Esophagus muscularis mucosa (tissue), 4 donors: ENCODE measurements at regions not wholly inside any gene's neighbourhood (a gene's known extent, or its start where the extent isn't known, plus 50 kb on each side); places are given as distances from the start of the nearest gene placed in this dataset.

Source experiments
- DNase-seq: peaks from one replicate; pipeline ENCODE4 v3.0.0-alpha.2; 2017; ENCODE audit errors: extremely low spot score
- H3K27ac ChIP-seq, 4 donors: fragments of 200-600 bp; sonication (generic); replicated peaks in 1 of 4; 1 replicate in 3 of 4; 2 replicates in 1 of 4; pipeline ENCODE4 v1.5.1; 2016 to 2019; ENCODE audit warnings: mild to moderate bottlenecking in 1 of 4
- H3K27me3 ChIP-seq, 4 donors: fragments of 200-600 bp; sonication (generic); one replicate each; pipeline versions ENCODE4 v1.5.1 to v1.6.0; 2016 to 2019
- H3K36me3 ChIP-seq, 4 donors: fragments of 200-600 bp; sonication (generic); one replicate each; pipeline ENCODE4 v1.5.1; 2016 to 2019
- H3K4me1 ChIP-seq, 4 donors: fragments of 200-600 bp; sonication (generic); one replicate each; pipeline ENCODE4 v1.5.1; 2016 to 2019
- H3K4me3 ChIP-seq, 4 donors: fragments of 200-600 bp; sonication (generic); 1 replicate in 2 of 4; 2 replicates in 2 of 4; pipeline ENCODE4 v1.5.1; 2016 to 2019; ENCODE audit warnings: mild to moderate bottlenecking in 4 of 4, moderate library complexity in 1 of 4
- H3K9me3 ChIP-seq, 4 donors: fragments of 200-600 bp; sonication (generic); 1 replicate in 3 of 4; 2 replicates in 1 of 4; pipeline ENCODE4 v1.5.1; 2016 to 2019
- EP300 ChIP-seq: sonication (generic); formaldehyde crosslinking; IDR thresholded peaks from one replicate; pipeline ENCODE4 v1.6.1; 2017; ENCODE audit warnings: antibody characterized with exemption
- POLR2A ChIP-seq: fragments of 450-650 bp; IDR thresholded peaks from one replicate; pipeline ENCODE4 v1.6.1; 2017; ENCODE audit warnings: antibody characterized with exemption, moderate library complexity, mild to moderate bottlenecking, low read depth
- POLR2AphosphoS5 ChIP-seq, 2 donors: sonication (generic); formaldehyde crosslinking; IDR thresholded peaks; one replicate each; pipeline ENCODE4 v1.6.1; 2017; ENCODE audit warnings: antibody characterized with exemption in 2 of 2
- WGBS: methylation state at CpG from one replicate; pipeline ENCODE4 v1.1.5; 2018; 5-methylcytosine and 5-hydroxymethylcytosine counted together
- intact Hi-C: fragments of 100-400 bp; cut with DNase I; formaldehyde crosslinking; loops from one replicate; pipeline ENCODE4 v1.15.1; 2023
- TF ChIP-seq, protein P1 (sequence below), 3 experiments: fragments of 200-600 bp in 2 of 3; fragments of 450-650 bp in 1 of 3; sonication (generic) in 2 of 3; IDR thresholded peaks; one replicate each; pipeline ENCODE4 v1.5.1; 2017 to 2019; ENCODE audit warnings: antibody characterized with exemption in 3 of 3, mild to moderate bottlenecking in 2 of 3, moderate library complexity in 1 of 3

DNA sequence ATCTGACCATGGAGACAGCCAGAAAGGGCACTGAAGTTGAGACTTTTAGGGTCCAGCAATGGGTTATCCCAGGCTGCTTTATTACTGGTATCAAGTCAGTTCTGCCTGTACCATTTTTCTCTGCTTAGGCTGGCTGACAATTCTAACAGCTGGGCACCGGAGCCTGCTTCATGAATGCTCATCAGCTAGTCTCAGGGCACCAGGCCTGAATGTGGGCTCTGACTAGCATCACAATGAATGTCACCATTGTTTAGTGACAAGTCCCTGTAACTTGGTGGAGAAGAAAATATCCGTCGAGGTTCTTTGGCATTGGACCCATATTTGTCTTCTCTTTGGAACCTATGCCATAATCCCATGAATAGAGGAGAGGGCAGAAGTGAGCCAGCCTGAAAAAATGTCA, 692.3 kb upstream of the TSPY4 start:
- WGBS = no CpG with 5 or more reads among the region's 3 CpGs
- Histone ChIP-seq H3K4me1 (no peaks in the 10 kb centered on the region), H3K4me3 (no peak overlapping the region), H3K36me3 (no peaks in the 10 kb centered on the region), H3K27ac (no peak overlapping the region), H3K27me3 (no peaks in the 10 kb centered on the region), H3K9me3 (no peaks in the 10 kb centered on the region)
- TF ChIP-seq POLR2A (no peak), POLR2AphosphoS5 (IDR thresholded peaks at IDR 0.05) (no peak), EP300 (no peak)
- TF ChIP-seq, protein P1, sequence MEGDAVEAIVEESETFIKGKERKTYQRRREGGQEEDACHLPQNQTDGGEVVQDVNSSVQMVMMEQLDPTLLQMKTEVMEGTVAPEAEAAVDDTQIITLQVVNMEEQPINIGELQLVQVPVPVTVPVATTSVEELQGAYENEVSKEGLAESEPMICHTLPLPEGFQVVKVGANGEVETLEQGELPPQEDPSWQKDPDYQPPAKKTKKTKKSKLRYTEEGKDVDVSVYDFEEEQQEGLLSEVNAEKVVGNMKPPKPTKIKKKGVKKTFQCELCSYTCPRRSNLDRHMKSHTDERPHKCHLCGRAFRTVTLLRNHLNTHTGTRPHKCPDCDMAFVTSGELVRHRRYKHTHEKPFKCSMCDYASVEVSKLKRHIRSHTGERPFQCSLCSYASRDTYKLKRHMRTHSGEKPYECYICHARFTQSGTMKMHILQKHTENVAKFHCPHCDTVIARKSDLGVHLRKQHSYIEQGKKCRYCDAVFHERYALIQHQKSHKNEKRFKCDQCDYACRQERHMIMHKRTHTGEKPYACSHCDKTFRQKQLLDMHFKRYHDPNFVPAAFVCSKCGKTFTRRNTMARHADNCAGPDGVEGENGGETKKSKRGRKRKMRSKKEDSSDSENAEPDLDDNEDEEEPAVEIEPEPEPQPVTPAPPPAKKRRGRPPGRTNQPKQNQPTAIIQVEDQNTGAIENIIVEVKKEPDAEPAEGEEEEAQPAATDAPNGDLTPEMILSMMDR (IDR thresholded peaks at IDR 0.05) = no peak
- intact Hi-C loops = no loop called here
- no peak for DNase-seq

- no CpG with 5 or more reads among the region's 1 CpG for WGBS
- TF ChIP-seq, protein P1 (IDR thresholded peaks at IDR 0.05) = no peak
- TF ChIP-seq EP300 = no peak
- TF ChIP-seq POLR2AphosphoS5 (IDR thresholded peaks at IDR 0.05) = no peak
- TF ChIP-seq POLR2A = no peak
- no peak for DNase-seq
- H3K4me1 ChIP-seq = peaks cover 0 to 33% (median 0%) of the 10 kb centered on the region in 4 donors
- no peak overlapping the region for H3K4me3 ChIP-seq
- intact Hi-C loops = no loop called here
- no peaks in the 10 kb centered on the region for H3K27me3 ChIP-seq
- H3K36me3 ChIP-seq = no peaks in the 10 kb centered on the region
- no peaks in the 10 kb centered on the region for H3K9me3 ChIP-seq
- H3K27ac ChIP-seq = no peak overlapping the region
Measured at GRCh38 chrY:8652445-8652844, 684.8 kb upstream of the TSPY4 start.

DNA sequence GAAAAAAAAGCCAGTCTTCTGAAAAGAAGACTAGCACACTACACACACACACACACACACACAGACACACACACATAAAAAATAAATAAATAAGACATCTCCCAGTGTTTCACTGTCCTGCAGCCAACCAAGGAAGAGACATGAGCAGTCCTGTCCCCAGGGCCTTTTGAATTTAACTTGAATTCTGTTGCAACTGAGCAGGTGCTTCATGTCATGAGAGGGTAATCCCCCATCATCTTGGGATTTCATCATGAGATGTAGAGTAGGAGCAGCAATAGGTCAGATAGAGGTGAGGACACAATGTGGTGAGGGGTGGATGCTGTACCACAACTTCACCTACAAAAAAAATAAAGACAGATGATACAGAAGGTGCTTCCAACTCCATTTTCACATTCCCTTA, 682.2 kb upstream of the TSPY4 start:
- intact Hi-C loops = no loop called here
- Histone ChIP-seq H3K27me3 (no peaks in the 10 kb centered on the region), H3K4me3 (no peak overlapping the region), H3K4me1 (peaks cover 0 to 35% (median 0%) of the 10 kb centered on the region in 4 donors), H3K27ac (peak overlapping the region in 1 of 4 donors; percentile 59), H3K9me3 (no peaks in the 10 kb centered on the region), H3K36me3 (no peaks in the 10 kb centered on the region)
- no peak for DNase-seq
- TF ChIP-seq POLR2A = no peak
- TF ChIP-seq, protein P1 (IDR thresholded peaks at IDR 0.05) = no peak
- TF ChIP-seq POLR2AphosphoS5 (IDR thresholded peaks at IDR 0.05) = no peak
- TF ChIP-seq EP300 = no peak

DNA sequence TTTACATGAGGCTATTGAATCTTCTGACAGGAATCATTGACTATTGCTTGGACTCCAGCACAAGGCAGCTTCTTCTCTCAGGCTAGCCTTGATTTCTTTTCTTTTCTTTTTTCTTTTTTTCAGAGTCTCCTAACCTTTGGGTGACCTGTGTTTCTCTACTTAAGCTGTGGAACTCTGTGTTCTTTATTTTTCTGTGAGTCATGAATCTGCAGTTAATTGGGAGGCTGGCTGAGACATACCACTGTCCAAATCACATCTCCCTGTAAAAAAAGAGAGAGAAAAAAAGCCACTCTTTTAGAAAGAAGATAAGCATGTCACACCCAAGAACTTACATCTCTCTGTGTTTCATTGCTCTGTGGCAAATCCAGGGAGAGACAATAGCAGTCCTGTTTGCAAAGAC, 681.2 kb upstream of the TSPY4 start:
- intact Hi-C loops = no loop called here
- H3K27ac ChIP-seq = peak overlapping the region in 2 of 4 donors; percentile 64 to 65

GRCh38 chrY:8656515-8656914, 680.7 kb upstream of the TSPY4 start:
- Histone ChIP-seq H3K9me3 (no peaks in the 10 kb centered on the region), H3K4me3 (no peak overlapping the region), H3K27me3 (no peaks in the 10 kb centered on the region), H3K4me1 (peaks cover 0 to 35% (median 0%) of the 10 kb centered on the region in 4 donors), H3K27ac (peak overlapping the region in 2 of 4 donors; percentile 64 to 65), H3K36me3 (no peaks in the 10 kb centered on the region)
- WGBS = no CpG with 5 or more reads among the region's 5 CpGs
- no peak for DNase-seq
- TF ChIP-seq EP300 = no peak
- no peak for TF ChIP-seq POLR2A
- TF ChIP-seq POLR2AphosphoS5 (IDR thresholded peaks at IDR 0.05) = no peak
- TF ChIP-seq, protein P1 (IDR thresholded peaks at IDR 0.05) = no peak
- intact Hi-C loops = no loop called here

More for the DNA sequence above, 681.2 kb upstream of the TSPY4 start:
- TF ChIP-seq, protein P1 (IDR thresholded peaks at IDR 0.05) = no peak
- no peaks in the 10 kb centered on the region for H3K27me3 ChIP-seq
- no peaks in the 10 kb centered on the region for H3K9me3 ChIP-seq
- peaks cover 0 to 35% (median 0%) of the 10 kb centered on the region in 4 donors for H3K4me1 ChIP-seq
- no peak for DNase-seq
- H3K36me3 ChIP-seq = no peaks in the 10 kb centered on the region
- no peak overlapping the region for H3K4me3 ChIP-seq
